ENCODE measurements at regions not wholly inside any gene's neighbourhood (a gene's known extent, or its start where the extent isn't known, plus 50 kb on each side); places are given as distances from the start of the nearest gene placed in this dataset.

- H2AK9ac ChIP-seq (replicated peaks; ENCODE audit: low read depth, low read length, poor library complexity): no peak overlapping the region
- in situ Hi-C loops (cut with MboI; ENCODE audit: low sequenced_read_pairs) (no loop called here), dilution Hi-C loops (cut with HindIII; ENCODE audit: low sequenced_read_pairs, unreplicated experiment) (no loop called here), intact Hi-C loops (cut with micrococcal nuclease) (no loop called here)
- no peak overlapping the region for H4K8ac ChIP-seq (ENCODE audit: low read depth in 2 of 2, low read length in 2 of 2)
- no peak overlapping the region for H2BK5ac ChIP-seq (ENCODE audit: low read depth, low read length, poor library complexity, severe bottlenecking)
- H3K18ac ChIP-seq (ENCODE audit: low read depth, low read length): no peak overlapping the region
- no peak overlapping the region for H3K4ac ChIP-seq (ENCODE audit: low read depth, low read length)
- no peak overlapping the region for H3K14ac ChIP-seq (replicated peaks; ENCODE audit: low read depth, low read length)
- TF ChIP-seq RCOR1 (IDR thresholded peaks at IDR 0.05; ENCODE audit: insufficient replicate concordance, low read length) (no peak), CHD1 (IDR thresholded peaks at IDR 0.05; ENCODE audit: low read depth, low read length) (no peak), USF2 (IDR thresholded peaks at IDR 0.05; ENCODE audit: low read depth, low read length) (no peak), RAD21 (IDR thresholded peaks at IDR 0.05; ENCODE audit: low read length) (no peak), MXI1 (IDR thresholded peaks at IDR 0.05; ENCODE audit: borderline replicate concordance, low read depth, low read length) (no peak), CEBPB (IDR thresholded peaks at IDR 0.05; ENCODE audit: low read depth, low read length) (no peak), NFE2L2 (IDR thresholded peaks at IDR 0.05; ENCODE audit: low read depth, low read length) (no peak), CTCF (conservative IDR thresholded peaks at IDR 0.05; ENCODE audit: low read depth, low read length) (no peak), POLR2A (IDR thresholded peaks at IDR 0.05; ENCODE audit: low read depth, low read length) (no peak), MAFK (IDR thresholded peaks at IDR 0.05; ENCODE audit: low read depth, low read length) (no peak), MAZ (IDR thresholded peaks at IDR 0.05; ENCODE audit: borderline replicate concordance, low read depth, low read length) (no peak), SMC3 (IDR thresholded peaks at IDR 0.05; ENCODE audit: low read depth, low read length) (no peak), BHLHE40 (IDR thresholded peaks at IDR 0.05; ENCODE audit: low read depth, low read length) (no peak), RFX5 (IDR thresholded peaks at IDR 0.05; ENCODE audit: low read depth, low read length) (no peak), FOS (IDR thresholded peaks at IDR 0.05; ENCODE audit: low read depth, low read length) (no peak)
- TF ChIP-seq, protein P1, sequence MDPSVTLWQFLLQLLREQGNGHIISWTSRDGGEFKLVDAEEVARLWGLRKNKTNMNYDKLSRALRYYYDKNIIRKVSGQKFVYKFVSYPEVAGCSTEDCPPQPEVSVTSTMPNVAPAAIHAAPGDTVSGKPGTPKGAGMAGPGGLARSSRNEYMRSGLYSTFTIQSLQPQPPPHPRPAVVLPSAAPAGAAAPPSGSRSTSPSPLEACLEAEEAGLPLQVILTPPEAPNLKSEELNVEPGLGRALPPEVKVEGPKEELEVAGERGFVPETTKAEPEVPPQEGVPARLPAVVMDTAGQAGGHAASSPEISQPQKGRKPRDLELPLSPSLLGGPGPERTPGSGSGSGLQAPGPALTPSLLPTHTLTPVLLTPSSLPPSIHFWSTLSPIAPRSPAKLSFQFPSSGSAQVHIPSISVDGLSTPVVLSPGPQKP (IDR thresholded peaks at IDR 0.05; ENCODE audit: borderline replicate concordance, low read depth, low read length): no peak
- DNase-seq (no peak), ATAC-seq (ENCODE audit: low read depth) (no peak)
- H3K23ac ChIP-seq (ENCODE audit: low read depth, low read length): no peak overlapping the region
- BruUV-seq (replicated peaks): no TSS peak
- H3K4me2 ChIP-seq (ENCODE audit: low read depth, low read length): no peak overlapping the region
- H2AK5ac ChIP-seq (ENCODE audit: low read depth, low read length): no peak overlapping the region
- no peak overlapping the region for H3K9ac ChIP-seq (ENCODE audit: low read depth, low read length)
- H3K4me1 ChIP-seq (ENCODE audit: control insufficient read depth, insufficient read depth, low read length): no peaks in the 10 kb centered on the region
- H3K27me3 ChIP-seq (ENCODE audit: control insufficient read depth, insufficient read depth, low read length): no peaks in the 10 kb centered on the region
- H4K20me1 ChIP-seq (ENCODE audit: insufficient read depth, low read length): peaks cover 11% of the 10 kb centered on the region; the same call in 1 of the 2 replicates
- peaks cover 2 to 29% of the 10 kb centered on the region in 2 experiments for H3K79me1 ChIP-seq (ENCODE audit: low read depth in 1 of 2, low read length in 2 of 2)
- no peak overlapping the region for H3K27ac ChIP-seq (ENCODE audit: insufficient read depth, low read length)
- H2BK15ac ChIP-seq (ENCODE audit: low read depth, low read length): no peak overlapping the region
- H4K91ac ChIP-seq (ENCODE audit: insufficient read depth, low read depth, low read length): no peak overlapping the region
- H3K4me3 ChIP-seq (ENCODE audit: insufficient read depth, low read depth, low read length): no peak overlapping the region
- no peak overlapping the region for H3K56ac ChIP-seq (ENCODE audit: extremely low read depth, insufficient read depth, low read length)
- no peak overlapping the region for H2AFZ ChIP-seq (replicated peaks; ENCODE audit: low read length, poor library complexity)
- 100% methylated on average over 1 of the region's 11 CpGs; no CpG with 5 or more reads in 1 of the 2 experiments for WGBS, 2 experiments (ENCODE audit: extremely low coverage in 2 of 2, insufficient read length in 1 of 2)
- H3K36me3 ChIP-seq (ENCODE audit: control insufficient read depth, insufficient read depth, low read length): peaks cover 16% of the 10 kb centered on the region
- ChIA-PET CTCF (no interaction called here), POLR2A (ENCODE audit: unreplicated experiment) (no interaction called here)
- H2BK20ac ChIP-seq (ENCODE audit: low read depth, low read length): no peak overlapping the region
- H2BK120ac ChIP-seq (ENCODE audit: low read depth, low read length): no peak overlapping the region
- H3K9me1 ChIP-seq (ENCODE audit: insufficient read depth, low read length): no peaks in the 10 kb centered on the region; the same call in 1 of the 2 replicates
- no peaks in the 10 kb centered on the region for H3K9me3 ChIP-seq (ENCODE audit: control insufficient read depth, insufficient read depth, low read length)
- no peak overlapping the region for H4K5ac ChIP-seq (ENCODE audit: low read depth, low read length)
Observed at GRCh38 chrX:10064736-10065135, 92.0 kb upstream of the CLCN4 start.

All from IMR-90 (cell line).